HG03280 (cell line): ENCODE measurements at regions not wholly inside any gene's neighbourhood (a gene's known extent, or its start where the extent isn't known, plus 50 kb on each side); places are given as distances from the start of the nearest gene placed in this dataset.

ENCODE experiments used
- ATAC-seq: cut with Tn5 transposase; IDR thresholded peaks from one replicate; pipeline ENCODE4 v1.9.1; 2021; ENCODE audit warnings: mild to moderate bottlenecking, moderate library complexity; ENCODE audit not compliant: unreplicated experiment

DNA sequence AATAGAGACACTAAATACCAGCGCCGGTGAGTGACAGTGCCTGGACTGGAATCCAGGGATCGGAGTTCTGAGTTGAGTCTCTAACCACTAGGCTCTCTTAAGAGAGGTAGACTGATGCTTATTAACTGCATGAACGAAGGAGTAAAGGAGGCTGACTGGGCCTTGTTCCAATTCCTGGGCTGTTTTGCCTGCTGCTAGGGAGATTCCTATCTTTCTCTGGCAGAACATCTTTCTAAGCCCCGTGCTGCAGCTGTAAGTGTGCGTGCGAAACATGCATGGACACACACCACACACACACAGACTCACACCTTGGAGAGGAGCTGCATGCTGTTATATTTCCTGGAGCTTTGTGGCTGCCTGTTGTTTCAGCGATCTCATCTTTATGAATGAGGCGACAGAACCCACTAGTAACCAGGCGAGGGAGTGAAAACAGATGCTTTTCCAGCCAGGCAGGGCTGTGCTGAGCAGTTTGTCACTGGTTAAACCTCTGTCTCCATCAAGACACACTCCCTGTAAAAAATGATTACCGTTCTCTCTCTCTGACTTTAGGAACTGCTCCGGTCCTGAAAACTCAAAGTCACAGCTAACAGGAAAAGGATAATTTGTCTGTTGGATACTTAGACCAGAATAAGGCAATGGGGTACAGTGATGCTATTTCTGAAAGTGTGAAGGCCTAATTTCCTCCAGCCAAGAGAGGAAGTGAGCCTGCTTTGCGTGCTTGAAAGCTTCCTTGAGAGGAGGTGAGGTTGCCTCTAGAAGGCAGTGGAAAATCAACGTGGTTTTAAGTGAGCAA, 157.4 kb upstream of the ZNF217 start:
- ATAC-seq = peak; percentile 51

DNA sequence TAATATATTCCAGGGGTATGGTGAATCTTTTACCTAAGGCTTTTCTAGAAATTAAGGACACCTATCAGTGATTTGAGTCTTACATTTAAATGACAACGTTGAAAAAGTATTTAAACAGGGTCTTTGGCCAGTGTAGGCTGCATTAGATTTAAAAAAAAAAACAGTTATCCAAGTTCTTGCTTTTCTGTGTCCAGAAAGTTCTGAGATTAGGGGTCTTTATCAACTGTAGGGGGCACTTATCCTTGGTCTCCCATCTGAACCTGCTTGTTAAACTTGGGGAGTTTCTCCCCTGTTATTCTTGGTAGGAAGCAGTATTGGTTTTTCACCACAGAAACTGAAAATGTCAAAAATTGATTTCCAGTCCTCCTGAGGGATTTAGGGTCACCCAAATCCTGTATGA, 155.9 kb upstream of the ZNF217 start:
- no peak for ATAC-seq

DNA sequence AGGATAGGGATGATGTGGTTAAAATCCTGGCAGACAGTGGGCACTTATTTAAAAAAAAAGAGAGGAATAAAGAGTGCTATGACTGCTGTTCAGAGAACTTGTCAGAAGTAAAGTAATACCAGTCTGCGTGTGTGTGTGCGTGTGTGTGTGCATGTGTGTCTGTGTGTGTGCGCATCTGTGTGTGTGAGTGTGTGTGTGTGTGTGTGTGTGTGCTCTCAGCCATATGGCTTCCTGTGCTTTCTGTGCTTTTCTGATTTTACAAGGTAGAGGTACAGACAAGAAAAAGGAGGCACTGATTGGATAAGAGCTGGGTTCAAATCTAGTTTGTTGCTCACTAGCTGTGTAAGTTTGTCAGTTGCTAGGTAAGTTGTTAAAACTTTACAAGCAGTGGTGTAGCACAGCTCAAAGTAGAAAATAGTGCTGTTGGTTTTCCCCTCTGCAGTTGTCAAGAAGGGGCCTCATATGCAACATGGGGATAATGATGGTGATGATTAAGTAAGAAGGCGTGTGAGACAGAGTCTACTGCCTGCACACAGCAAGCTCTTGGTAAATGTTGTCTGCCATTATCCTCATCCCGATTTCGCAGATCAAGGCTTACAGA, 155.3 kb upstream of the ZNF217 start:
- ATAC-seq = no peak

DNA sequence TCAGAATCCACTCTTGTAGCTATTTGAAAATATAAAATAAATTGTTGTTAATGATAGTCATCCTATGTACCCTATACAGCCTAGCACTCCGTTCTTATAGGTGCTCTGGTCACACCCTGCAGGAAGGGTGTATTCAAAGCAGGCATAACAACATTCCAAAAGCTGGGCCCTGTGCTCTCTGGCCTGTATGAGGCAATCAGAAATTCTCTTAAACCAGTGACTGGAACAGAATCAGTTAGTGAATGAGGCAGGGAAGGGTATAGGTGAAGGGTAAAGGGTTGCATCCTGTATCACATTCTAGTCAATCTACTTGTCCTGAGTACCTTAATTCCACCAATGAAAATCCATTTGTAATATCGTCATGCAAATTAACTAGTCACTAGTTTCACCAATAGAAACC, 154.5 kb upstream of the ZNF217 start:
- ATAC-seq = no peak

DNA sequence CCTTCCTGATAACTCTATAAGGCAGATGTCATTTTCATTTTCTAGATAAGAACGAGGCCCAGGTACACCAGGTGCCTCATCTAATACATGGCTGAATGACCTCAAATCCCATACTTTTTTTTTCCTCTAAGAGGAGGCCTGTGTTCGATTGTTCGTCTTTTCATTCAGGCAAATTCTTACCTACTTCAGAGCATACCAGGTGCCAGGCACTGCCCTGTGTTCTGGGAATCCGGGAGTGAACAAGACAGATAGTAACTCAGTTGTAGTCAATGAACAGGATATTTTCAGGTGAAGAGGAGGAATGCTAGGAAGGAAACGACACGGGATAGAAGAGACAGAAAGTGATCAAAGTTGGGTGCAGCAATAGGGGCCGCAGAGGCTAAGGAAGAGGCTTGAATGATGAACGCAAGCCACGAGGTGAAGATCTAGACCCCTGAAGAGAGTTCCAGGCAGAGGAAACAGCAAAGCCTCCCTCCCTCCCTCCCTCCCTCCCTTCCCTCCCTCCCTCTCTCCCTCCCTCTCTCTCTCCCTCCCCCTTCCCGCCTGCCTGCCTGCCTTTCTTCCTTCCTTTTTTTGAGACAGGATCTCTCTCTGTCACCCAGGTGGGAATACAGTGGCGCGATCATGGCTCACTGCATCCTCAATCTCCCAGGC, 150.1 kb upstream of the ZNF217 start:
- no peak for ATAC-seq

DNA sequence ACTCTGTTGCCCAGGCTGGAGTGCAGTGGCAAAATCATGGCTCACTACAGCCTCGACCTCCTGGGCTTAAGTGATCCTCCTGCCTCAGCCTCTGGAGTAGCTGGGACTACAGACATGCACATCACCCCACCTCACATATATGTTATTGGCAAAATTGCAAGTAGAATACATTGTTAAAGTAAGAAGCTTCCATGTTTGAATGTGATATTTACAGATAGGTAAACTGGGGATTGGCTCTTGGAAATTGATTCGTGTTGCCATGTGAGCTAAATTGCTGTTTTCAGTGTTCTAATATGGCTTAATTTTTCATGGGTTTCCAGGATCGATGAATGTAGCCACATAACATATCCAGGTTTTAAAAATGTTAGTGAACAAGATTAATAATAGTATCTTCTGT, 149.0 kb upstream of the ZNF217 start:
- ATAC-seq = no peak

DNA sequence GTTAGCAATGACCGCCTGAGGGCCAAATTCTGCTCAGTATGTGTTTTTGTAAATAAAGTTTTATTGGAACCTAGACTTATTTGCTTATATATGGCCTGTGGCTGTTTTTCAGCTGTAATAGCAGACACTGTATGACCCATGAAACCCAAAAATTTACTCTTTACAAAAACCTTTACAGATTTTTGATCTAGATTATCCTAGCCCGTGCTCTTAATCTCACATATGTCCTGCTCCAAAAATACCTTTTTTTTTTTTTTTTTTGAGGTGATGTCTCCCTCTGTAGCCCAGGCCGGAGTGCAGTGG, 148.0 kb upstream of the ZNF217 start:
- ATAC-seq = no peak

DNA sequence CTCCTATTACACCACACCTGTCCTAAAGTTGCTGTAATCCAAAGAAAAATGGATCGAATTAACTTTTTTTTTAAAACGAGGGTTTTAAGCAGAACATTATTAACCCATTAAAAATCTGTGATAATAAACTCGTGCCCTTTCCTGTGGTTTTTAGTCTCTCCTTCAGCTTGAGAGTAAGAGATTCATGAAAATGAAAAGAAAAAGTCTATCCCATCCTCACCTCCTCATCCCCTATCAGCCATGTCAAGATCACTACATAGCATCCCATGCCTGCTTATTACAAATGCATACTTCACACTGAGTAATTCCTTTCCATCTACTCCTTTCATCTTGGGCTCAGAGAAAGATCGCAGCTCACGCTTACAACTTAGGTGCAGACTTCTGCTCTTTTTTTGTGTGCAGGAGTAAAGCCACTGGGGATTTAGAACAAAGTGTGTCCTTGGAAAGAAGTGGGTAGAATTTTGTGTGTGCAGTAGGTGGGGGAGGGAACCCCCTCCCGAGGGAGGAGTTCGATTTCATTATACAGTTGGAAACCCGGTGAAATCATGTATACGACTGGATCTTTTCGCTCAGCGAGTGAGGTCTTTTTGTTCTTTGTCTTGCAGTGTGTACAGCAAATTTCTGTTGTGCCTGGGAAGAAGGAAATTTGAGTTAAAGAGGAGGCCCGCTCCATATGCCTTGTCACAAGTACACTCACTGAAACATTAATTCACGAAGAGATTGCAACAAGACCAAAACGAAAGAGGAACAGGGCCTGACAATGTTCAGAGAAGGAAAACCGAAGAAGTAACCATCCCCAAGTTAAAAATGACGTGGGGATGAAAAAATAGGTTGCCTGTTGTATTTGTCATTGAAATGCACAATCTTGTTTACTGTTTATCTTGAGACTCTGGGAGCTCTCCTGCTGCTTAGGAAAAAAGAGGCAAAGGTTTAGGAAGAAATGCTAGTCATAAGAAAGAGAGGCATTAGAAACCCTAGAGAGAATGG, 146.5 kb upstream of the ZNF217 start:
- ATAC-seq = peak; percentile 49

DNA sequence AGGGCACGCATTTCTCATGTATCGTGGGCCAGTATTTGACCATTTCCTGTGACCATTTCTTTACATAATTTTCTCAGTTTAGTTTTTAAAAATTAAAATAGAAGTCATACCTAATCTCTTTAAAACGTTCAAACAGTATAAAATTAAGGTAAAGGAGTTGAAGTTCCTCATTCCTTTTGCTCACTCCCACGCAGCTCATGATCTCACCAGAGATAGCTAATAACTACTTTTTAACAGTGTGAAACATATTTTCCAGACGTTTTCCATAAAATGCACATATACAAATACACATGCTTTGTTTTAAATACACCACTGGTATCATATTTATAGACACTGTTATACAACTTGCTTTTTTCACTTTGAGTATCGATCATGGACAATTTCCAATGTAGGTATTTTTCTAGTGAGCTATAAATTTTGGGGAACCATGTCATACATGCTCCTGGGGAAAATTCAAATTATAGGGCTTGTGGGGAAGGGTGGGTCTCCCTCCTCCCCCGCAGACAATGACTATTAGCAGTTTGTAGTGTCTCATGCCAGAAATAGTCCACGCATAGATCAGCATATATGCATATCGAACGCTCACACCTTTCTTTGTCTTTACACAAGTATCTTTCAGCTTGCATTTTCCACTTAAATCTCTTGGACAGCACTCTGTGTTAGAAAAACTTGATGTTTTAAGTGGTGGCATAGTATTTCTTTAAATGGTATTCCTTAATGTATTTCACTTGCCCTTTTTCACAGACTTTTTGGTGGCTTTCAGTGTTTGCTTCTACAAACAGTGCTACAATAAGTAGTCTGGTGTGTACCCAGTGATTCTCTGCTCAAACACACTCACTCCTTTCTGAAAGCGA, 145.5 kb upstream of the ZNF217 start:
- ATAC-seq = no peak

DNA sequence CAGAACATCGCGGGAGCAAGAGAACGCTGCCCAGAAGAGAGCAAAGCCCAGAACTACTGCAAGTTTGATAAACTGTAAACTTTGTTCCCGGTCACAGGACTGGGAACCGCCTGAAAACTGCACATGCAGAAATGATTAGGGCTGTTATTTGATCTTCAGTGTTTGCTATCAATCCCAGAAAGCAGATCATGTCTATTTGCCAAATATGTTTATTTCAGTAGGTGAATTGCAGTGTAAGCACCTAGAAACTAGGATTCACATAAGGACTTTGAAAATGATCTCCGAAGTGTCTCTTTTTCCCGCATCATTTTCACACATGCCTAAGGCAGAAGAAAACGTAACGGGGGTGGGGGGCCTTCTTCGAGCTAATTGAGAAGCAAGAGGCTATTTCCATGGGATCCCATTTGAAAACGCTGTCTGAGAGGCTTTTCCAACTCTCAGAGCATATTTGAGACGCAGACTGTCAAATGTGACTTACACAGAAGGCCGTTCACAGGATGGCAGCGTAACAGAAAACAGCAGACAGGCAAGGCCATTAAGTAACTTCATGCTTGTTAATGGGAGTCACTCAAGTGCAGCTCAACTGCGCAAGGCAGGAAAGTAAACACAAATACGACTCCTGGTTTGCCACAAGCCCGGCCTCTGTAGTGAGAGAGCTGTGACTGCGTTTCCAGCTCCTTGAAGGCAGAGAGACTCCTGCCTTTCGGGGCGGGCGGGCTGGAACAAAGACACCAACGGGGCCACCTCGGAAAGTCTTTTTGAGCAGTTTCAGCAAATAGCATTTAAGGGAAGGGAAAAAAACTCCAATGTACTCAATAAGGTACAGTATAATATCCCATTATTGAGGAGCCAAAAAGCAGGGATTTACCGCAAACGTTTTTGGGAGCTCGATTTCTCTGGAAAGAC, 144.7 kb upstream of the ZNF217 start:
- ATAC-seq = no peak

DNA sequence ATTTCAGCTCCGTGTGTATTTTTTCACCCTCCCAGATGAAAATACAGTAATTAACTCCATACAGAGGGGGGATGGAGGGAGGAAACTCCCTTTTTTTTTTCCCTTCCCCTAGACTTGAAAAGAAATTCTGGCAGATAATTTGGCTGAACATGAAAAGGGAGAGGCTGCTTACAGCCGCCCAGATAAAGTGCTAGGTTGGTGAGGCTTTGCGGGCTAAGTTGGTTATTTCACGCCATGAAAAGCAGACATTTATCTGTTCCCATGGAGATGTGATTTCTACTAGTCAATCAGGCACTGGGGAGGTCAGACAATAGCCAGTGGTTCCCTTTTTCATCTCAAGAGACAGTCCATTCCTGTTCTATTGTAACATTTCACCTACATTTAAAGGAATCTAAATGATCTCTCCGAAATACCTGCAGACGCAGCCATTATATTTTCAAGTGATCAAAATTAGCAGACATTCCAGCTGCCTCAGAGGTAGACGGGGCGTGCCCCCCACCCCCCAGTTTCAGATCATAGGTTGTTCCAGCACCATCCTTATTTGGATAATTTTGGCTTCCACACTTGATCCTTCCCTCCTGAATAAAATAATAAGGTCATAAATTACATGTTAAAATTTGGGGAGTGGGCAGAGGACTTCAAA, 143.9 kb upstream of the ZNF217 start:
- no peak for ATAC-seq

DNA sequence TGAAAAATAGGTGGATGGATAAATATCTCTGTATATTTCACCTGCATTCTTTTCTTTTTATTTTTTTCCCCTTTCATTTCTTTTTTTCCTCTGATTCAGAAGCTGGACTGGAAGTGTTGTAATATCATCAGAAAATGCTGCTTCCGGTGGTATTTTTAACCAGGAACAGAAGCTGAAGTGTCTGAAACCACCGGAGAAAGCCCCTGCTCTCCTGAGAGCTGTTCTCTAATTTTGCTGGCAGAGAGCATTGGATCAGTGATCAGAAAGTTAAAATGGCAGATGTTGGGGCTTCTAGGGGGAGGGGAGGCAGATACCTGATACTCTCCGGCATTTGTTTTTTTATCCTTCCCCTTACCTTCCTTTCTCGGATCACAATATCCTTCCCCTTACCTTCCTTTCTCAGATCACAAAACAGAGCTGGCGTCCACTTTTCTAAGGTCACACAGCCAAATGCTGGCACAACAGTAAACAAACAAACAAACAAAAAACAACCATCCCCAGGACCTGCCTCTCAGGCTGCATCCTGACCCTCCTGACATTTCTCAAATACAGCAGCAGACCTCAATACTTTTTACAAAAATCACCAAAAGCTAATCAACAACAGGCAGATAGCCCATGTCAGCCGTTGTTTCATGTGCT, 143.2 kb upstream of the ZNF217 start:
- no peak for ATAC-seq

DNA sequence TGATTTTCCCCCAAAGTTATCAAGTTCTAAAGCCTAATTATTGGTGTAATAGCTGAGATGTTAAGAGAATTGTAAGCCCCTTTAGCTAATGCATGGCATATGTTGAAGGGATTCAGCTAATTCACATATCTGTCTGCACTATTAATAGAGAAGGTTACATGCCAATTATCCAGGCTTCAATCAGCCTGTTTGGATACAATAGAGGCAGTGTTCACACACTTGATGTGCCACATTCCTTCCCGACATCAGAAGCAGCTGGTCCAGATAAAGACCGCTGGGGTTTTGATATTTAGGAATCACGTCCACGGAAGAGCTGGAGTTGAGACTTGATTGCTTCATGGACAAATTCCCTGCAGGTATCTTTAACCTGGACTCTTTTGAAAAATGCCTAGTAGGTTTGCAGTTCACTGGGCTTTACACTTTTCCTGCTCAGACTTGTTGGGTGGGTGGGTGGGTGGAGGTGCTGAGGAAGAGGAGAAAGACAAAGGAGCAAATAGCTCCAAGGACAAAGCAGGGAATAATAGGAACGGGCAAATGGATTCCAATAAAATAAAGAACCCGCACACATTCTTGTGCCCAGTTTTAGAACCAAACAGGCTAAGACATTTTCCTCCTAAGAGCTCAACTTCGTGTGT, 142.6 kb upstream of the ZNF217 start:
- no peak for ATAC-seq

DNA sequence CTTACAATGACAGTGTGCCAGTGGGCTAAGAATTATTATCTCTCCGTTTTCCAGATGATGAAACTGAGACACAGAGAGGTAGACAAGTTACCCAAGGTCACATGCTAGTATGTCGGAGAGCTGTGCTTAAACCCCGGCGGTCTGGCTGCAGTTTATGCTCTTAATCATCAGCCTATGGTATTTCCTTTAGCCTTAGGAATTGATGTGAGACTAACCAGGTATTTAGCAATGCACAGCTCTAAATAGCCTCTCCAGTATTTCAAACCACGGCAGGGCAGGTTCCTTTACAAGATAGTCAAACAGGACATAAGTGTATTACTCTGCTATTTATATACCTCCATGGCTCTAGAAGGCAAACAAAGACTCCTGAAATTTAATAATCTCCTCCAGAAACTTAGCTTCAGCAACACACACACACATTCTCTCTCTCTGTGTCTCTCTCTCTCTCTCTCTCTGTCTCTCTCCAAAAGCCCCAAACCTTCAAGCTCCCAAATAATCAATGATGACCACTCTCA, 142.0 kb upstream of the ZNF217 start:
- ATAC-seq = no peak

DNA sequence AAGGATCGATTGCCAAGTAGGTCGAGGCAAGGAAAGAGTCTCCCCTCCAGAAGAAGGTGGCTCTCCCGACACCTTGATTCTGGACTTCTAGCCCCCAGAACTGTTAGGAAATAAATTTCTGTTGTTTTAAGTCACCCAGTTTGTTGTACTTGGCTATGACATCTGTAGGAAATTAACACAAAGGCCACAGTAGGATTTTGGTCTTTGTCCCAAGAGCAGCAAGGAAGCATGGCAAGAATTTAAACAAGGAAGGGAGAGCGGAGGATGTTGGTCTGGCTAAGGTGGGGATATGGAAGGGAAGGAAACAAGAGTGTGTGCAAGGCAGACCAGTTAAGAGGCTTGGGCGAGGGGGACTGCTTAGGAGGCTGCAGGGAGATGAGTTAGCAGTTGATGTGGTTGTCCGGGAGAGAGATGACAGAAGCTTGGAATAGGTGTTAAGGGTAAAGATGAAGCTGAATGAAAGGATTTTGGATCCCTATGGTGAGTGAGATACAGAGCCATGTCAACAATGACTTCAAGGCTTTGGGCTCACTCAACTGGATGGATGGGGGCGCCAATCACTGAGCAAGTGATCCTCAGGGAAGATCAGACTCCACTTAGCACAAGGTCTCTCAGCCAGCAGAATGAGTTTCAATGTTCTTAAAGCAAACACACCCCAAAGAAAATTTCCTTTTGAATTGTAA, 140.5 kb upstream of the ZNF217 start:
- ATAC-seq = no peak

DNA sequence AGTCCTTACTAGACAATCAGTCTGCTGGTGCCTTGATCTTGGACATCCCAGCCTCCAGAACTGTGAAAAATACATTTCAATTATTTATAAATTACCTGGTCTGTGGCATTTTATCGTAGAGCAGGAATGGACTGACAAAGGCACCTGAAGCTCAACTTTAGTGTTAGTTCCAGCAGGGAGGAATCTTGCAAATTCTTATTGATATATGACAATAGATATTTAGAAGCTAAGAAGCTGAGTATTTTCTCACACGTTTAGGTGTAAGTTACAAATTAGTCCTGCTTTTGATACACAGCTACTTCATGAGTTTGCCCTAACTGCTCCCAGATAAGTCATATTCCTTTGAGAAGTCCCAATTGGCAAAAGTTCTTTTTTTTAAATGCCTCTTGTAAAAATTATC, 138.0 kb upstream of the ZNF217 start:
- ATAC-seq = no peak

DNA sequence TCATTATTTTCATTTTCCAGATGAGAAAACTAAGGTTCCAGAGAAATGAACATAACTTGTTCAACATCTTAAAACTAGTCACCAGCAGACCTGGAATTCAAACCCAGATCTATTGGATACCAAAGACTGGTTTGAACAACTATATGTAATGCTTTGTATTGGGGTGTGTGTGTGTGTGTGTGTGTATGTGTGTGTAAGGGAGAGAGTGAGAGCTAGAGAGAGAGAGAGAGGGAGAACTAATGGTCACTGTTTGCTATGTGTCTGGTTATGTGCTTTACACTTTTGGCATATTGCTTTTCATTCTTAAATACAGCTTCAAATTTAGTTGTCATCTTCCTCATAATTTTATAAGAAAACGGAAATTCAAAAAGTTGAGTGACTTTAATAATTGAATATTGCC, 134.7 kb upstream of the ZNF217 start:
- no peak for ATAC-seq
